ENCODE measurements at regions not wholly inside any gene's neighbourhood (a gene's known extent, or its start where the extent isn't known, plus 50 kb on each side); places are given as distances from the start of the nearest gene placed in this dataset.

- no peak for TF ChIP-seq CTCF (IDR thresholded peaks at IDR 0.05)
- TF ChIP-seq POLR2A (IDR thresholded peaks at IDR 0.05) = no peak
Observed at GRCh38 chr14:71469643-71470335, 462.4 kb upstream of the RGS6 start.
